HEK293 (cell line): ENCODE measurements at regions not wholly inside any gene's neighbourhood (a gene's known extent, or its start where the extent isn't known, plus 50 kb on each side); places are given as distances from the start of the nearest gene placed in this dataset.

Experiments used
- BCL11B ChIP-seq: fragments of 450-650 bp; formaldehyde crosslinking; IDR thresholded peaks from 2 replicates; pipeline ENCODE4 v1.5.1; 2016; ENCODE audit warnings: low read depth, missing biosample characterization, missing genetic modification characterization
- EGR2 ChIP-seq: fragments of 450-650 bp; formaldehyde crosslinking; IDR thresholded peaks from 2 replicates; pipeline ENCODE4 v1.5.1; 2016; ENCODE audit warnings: low read depth, missing biosample characterization, missing genetic modification characterization
- FEZF1 ChIP-seq: fragments of 450-650 bp; formaldehyde crosslinking; IDR thresholded peaks from 2 replicates; pipeline ENCODE4 v1.5.1; 2016; ENCODE audit warnings: missing biosample characterization, missing genetic modification characterization
- GLI2 ChIP-seq: fragments of 450-650 bp; formaldehyde crosslinking; IDR thresholded peaks from 2 replicates; pipeline ENCODE4; 2017; ENCODE audit warnings: missing biosample characterization, missing genetic modification characterization, low read depth, borderline replicate concordance
- GLIS1 ChIP-seq: fragments of 450-650 bp; formaldehyde crosslinking; IDR thresholded peaks from 2 replicates; pipeline ENCODE4 v1.5.1; 2016; ENCODE audit warnings: missing biosample characterization, missing genetic modification characterization
- HOXD13 ChIP-seq: sonication (generic); formaldehyde crosslinking; IDR thresholded peaks from 2 replicates; pipeline ENCODE4 v1.8.0; 2022; ENCODE audit warnings: missing genetic modification reagents, borderline replicate concordance
- KLF9 ChIP-seq: fragments of 450-650 bp; formaldehyde crosslinking; IDR thresholded peaks from 2 replicates; pipeline ENCODE4 v1.5.1; 2016; ENCODE audit warnings: missing biosample characterization, missing genetic modification characterization, low read depth
- OVOL3 ChIP-seq: fragments of 450-650 bp; formaldehyde crosslinking; IDR thresholded peaks from 2 replicates; pipeline ENCODE4 v1.5.1; 2016; ENCODE audit warnings: missing biosample characterization, missing genetic modification characterization
- REPIN1 ChIP-seq: fragments of 450-650 bp; formaldehyde crosslinking; IDR thresholded peaks from 2 replicates; pipeline ENCODE4 v1.5.1; 2017; ENCODE audit warnings: missing biosample characterization, missing genetic modification characterization, low read depth
- SP7 ChIP-seq: fragments of 450-650 bp; formaldehyde crosslinking; IDR thresholded peaks from 2 replicates; pipeline ENCODE4 v1.5.1; 2016; ENCODE audit warnings: missing biosample characterization, missing genetic modification characterization
- TRIM28 ChIP-seq: IDR thresholded peaks from 2 replicates; pipeline ENCODE4 v1.6.1; 2011; ENCODE audit warnings: low read length, control low read depth, borderline replicate concordance
- ZNF16 ChIP-seq: fragments of 450-650 bp; formaldehyde crosslinking; IDR thresholded peaks from 2 replicates; pipeline ENCODE4 v1.5.1; 2016; ENCODE audit warnings: low read depth, missing biosample characterization, missing genetic modification characterization
- ZNF202 ChIP-seq: fragments of 450-650 bp; formaldehyde crosslinking; IDR thresholded peaks from 2 replicates; pipeline ENCODE4 v1.5.1; 2016; ENCODE audit warnings: missing biosample characterization, missing genetic modification characterization, borderline replicate concordance
- ZNF514 ChIP-seq: fragments of 450-650 bp; formaldehyde crosslinking; IDR thresholded peaks from 2 replicates; pipeline ENCODE4 v1.5.1; 2016; ENCODE audit warnings: missing biosample characterization, missing genetic modification characterization
- ZNF561 ChIP-seq: fragments of 450-650 bp; IDR thresholded peaks from 2 replicates; pipeline ENCODE4 v1.5.1; 2018; ENCODE audit warnings: missing biosample characterization, missing genetic modification characterization, borderline replicate concordance
- ZNF624 ChIP-seq: fragments of 450-650 bp; formaldehyde crosslinking; IDR thresholded peaks from 2 replicates; pipeline ENCODE4 v1.5.1; 2017; ENCODE audit warnings: missing biosample characterization, missing genetic modification characterization
- ZNF843 ChIP-seq: fragments of 450-650 bp; formaldehyde crosslinking; IDR thresholded peaks from 2 replicates; pipeline ENCODE4 v1.5.1; 2016; ENCODE audit warnings: missing biosample characterization, missing genetic modification characterization
- ZXDB ChIP-seq: fragments of 450-650 bp; formaldehyde crosslinking; IDR thresholded peaks from 2 replicates; pipeline ENCODE4 v1.5.1; 2016; ENCODE audit warnings: missing biosample characterization, missing genetic modification characterization
- TF ChIP-seq, protein P1 (sequence below): fragments of 450-650 bp; formaldehyde crosslinking; IDR thresholded peaks from 2 replicates; pipeline ENCODE4 v1.5.1; 2017; ENCODE audit warnings: missing biosample characterization, missing genetic modification characterization
- TF ChIP-seq, protein P2 (sequence below): fragments of 450-650 bp; formaldehyde crosslinking; IDR thresholded peaks from 2 replicates; pipeline ENCODE4 v1.5.1; 2016; ENCODE audit warnings: missing biosample characterization, missing genetic modification characterization, low read depth
- TF ChIP-seq, protein P3 (sequence below): fragments of 450-650 bp; formaldehyde crosslinking; IDR thresholded peaks from 2 replicates; pipeline ENCODE4 v1.5.1; 2016; ENCODE audit warnings: missing biosample characterization, missing genetic modification characterization
- TF ChIP-seq, protein P4 (sequence below): sonication (generic); formaldehyde crosslinking; IDR thresholded peaks from 2 replicates; pipeline ENCODE4 v1.8.1; 2022; ENCODE audit warnings: mild to moderate bottlenecking, moderate library complexity, missing genetic modification reagents
- TF ChIP-seq, protein P5 (sequence below): fragments of 450-650 bp; formaldehyde crosslinking; IDR thresholded peaks from 2 replicates; pipeline ENCODE4 v1.5.1; 2016; ENCODE audit warnings: missing biosample characterization, missing genetic modification characterization

DNA sequence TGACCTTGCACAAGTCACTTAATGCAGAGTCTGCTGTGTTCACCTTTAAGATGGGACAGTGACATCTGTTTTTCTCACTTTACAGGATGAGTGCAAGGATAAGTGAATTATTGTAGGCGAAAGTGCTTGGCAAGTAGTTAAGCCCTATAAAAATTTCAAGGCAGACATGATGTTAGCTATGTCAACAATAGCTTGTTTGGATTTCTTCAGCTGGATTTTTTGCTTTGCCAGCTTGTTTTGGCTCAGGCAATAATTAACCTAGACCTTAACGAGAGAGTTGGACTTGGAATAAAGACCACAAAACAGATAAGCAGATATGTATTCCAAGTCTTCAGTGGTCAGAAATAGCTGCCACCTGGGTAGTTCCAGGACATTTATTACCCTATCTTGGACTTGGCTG, 255.2 kb downstream of the ARL4A start (continued):
- TF ChIP-seq, protein P1, sequence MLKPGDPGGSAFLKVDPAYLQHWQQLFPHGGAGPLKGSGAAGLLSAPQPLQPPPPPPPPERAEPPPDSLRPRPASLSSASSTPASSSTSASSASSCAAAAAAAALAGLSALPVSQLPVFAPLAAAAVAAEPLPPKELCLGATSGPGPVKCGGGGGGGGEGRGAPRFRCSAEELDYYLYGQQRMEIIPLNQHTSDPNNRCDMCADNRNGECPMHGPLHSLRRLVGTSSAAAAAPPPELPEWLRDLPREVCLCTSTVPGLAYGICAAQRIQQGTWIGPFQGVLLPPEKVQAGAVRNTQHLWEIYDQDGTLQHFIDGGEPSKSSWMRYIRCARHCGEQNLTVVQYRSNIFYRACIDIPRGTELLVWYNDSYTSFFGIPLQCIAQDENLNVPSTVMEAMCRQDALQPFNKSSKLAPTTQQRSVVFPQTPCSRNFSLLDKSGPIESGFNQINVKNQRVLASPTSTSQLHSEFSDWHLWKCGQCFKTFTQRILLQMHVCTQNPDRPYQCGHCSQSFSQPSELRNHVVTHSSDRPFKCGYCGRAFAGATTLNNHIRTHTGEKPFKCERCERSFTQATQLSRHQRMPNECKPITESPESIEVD (tag by site-specific recombination) = peak; percentile 87
- TF ChIP-seq OVOL3 (tag by site-specific recombination) = peak; percentile 49; the same call in 1 of the 2 replicates
- TF ChIP-seq, protein P2, sequence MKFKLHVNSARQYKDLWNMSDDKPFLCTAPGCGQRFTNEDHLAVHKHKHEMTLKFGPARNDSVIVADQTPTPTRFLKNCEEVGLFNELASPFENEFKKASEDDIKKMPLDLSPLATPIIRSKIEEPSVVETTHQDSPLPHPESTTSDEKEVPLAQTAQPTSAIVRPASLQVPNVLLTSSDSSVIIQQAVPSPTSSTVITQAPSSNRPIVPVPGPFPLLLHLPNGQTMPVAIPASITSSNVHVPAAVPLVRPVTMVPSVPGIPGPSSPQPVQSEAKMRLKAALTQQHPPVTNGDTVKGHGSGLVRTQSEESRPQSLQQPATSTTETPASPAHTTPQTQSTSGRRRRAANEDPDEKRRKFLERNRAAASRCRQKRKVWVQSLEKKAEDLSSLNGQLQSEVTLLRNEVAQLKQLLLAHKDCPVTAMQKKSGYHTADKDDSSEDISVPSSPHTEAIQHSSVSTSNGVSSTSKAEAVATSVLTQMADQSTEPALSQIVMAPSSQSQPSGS (tag by site-specific recombination) = 0 out of 2 replicates have a peak, but pooled peaks have one; percentile 5
- no peak for TF ChIP-seq ZNF16 (tag by site-specific recombination)
- no peak for TF ChIP-seq ZNF624 (tag by site-specific recombination)
- no peak for TF ChIP-seq KLF9
- no peak for TF ChIP-seq EGR2 (tag by site-specific recombination)
- 0 out of 2 replicates have a peak, but pooled peaks have one; percentile 19 for TF ChIP-seq GLI2 (tag by site-specific recombination)
- TF ChIP-seq HOXD13 (CRISPR knock-in tag) = peak; percentile 82; the same call in 1 of the 2 replicates
- TF ChIP-seq TRIM28 = peak; percentile 63; the same call in 1 of the 2 replicates
- TF ChIP-seq, protein P3, sequence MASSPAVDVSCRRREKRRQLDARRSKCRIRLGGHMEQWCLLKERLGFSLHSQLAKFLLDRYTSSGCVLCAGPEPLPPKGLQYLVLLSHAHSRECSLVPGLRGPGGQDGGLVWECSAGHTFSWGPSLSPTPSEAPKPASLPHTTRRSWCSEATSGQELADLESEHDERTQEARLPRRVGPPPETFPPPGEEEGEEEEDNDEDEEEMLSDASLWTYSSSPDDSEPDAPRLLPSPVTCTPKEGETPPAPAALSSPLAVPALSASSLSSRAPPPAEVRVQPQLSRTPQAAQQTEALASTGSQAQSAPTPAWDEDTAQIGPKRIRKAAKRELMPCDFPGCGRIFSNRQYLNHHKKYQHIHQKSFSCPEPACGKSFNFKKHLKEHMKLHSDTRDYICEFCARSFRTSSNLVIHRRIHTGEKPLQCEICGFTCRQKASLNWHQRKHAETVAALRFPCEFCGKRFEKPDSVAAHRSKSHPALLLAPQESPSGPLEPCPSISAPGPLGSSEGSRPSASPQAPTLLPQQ (tag by site-specific recombination) = no peak
- TF ChIP-seq ZXDB (tag by site-specific recombination) = peak; percentile 62
- no peak for TF ChIP-seq BCL11B (tag by site-specific recombination)
- no peak for TF ChIP-seq ZNF514
- TF ChIP-seq GLIS1 (tag by site-specific recombination) = peak; percentile 46
- no peak for TF ChIP-seq ZNF202 (tag by site-specific recombination)
- 0 out of 2 replicates have a peak, but pooled peaks have one; percentile 40 for TF ChIP-seq ZNF561 (tag by site-specific recombination)
- TF ChIP-seq, protein P4, sequence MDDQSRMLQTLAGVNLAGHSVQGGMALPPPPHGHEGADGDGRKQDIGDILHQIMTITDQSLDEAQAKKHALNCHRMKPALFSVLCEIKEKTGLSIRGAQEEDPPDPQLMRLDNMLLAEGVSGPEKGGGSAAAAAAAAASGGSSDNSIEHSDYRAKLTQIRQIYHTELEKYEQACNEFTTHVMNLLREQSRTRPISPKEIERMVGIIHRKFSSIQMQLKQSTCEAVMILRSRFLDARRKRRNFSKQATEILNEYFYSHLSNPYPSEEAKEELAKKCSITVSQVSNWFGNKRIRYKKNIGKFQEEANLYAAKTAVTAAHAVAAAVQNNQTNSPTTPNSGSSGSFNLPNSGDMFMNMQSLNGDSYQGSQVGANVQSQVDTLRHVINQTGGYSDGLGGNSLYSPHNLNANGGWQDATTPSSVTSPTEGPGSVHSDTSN (CRISPR knock-in tag) = no peak
- 0 out of 2 replicates have a peak, but pooled peaks have one; percentile 19 for TF ChIP-seq SP7 (tag by site-specific recombination)
- TF ChIP-seq, protein P5, sequence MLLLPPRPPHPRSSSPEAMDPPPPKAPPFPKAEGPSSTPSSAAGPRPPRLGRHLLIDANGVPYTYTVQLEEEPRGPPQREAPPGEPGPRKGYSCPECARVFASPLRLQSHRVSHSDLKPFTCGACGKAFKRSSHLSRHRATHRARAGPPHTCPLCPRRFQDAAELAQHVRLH (tag by site-specific recombination) = peak; percentile 25; the same call in 1 of the 2 replicates
- peak; percentile 87 for TF ChIP-seq ZNF843 (tag by site-specific recombination)
- TF ChIP-seq FEZF1 (tag by site-specific recombination) = peak; percentile 77
- no peak for TF ChIP-seq REPIN1 (tag by site-specific recombination)
